MG63 (cell line): ENCODE measurements at regions not wholly inside any gene's neighbourhood (a gene's known extent, or its start where the extent isn't known, plus 50 kb on each side); places are given as distances from the start of the nearest gene placed in this dataset.
"Not testable (repeated sequence)": the region's sequence is repeated elsewhere in the genome, so short reads cannot be mapped to it uniquely, and the experiment has no call there.

Source experiments
- DNase-seq: peaks from one replicate; pipeline ENCODE4 v3.0.0-alpha.2; 2020
- H3K27me3 ChIP-seq: fragments of 250-450 bp; sonication (Bioruptor Pico); 2 replicates; pipeline ENCODE4 v1.5.1; 2020; ENCODE audit warnings: mild to moderate bottlenecking, moderate library complexity
- H3K36me3 ChIP-seq: fragments of 250-450 bp; sonication (Bioruptor Pico); 2 replicates; pipeline ENCODE4 v1.5.1; 2020; ENCODE audit warnings: mild to moderate bottlenecking, moderate library complexity
- H3K4me3 ChIP-seq: fragments of 250-450 bp; sonication (Bioruptor Pico); 2 replicates; pipeline ENCODE4 v1.5.1; 2020; ENCODE audit warnings: mild to moderate bottlenecking, moderate library complexity
- H3K9me3 ChIP-seq: fragments of 250-450 bp; sonication (Bioruptor Pico); 2 replicates; pipeline ENCODE4 v1.5.1; 2020; ENCODE audit warnings: mild to moderate bottlenecking, moderate library complexity

GRCh38 chr4:1530356-1530755 is 124.1 kb upstream of the NKX1-1 start:
- peaks cover 14% of the 10 kb centered on the region; the same call in 1 of the 2 replicates for H3K27me3 ChIP-seq
- no peak overlapping the region for H3K4me3 ChIP-seq
- no peaks in the 10 kb centered on the region for H3K36me3 ChIP-seq
- DNase-seq = no peak
- H3K9me3 ChIP-seq = no peaks in the 10 kb centered on the region

DNA sequence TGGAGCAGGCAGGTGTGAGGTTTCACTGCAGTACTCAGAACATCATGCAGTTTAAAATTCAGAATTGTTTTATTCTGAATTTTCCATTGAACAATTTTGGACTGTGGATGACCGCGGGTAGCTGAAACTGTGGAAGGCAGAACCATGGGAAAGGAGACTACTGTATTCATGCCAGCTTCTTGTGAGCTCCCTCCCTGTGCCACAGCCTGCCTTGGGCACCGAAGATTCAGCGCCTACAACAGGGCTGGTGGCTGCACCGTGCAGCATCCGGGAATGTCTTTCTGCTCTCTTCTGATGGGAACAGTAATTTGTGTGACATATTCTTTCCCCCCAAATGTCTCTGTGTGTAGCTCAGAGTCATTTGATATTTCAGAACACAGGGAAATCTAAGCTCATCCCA is 118.5 kb upstream of the NKX1-1 start:
- Histone ChIP-seq H3K36me3 (no peaks in the 10 kb centered on the region), H3K27me3 (peaks cover 11% of the 10 kb centered on the region; the same call in 1 of the 2 replicates), H3K9me3 (no peaks in the 10 kb centered on the region), H3K4me3 (no peak overlapping the region)
- no peak for DNase-seq

- H3K4me3 ChIP-seq = no peak overlapping the region
- peak; percentile 31 for DNase-seq
- no peaks in the 10 kb centered on the region for H3K9me3 ChIP-seq
- H3K36me3 ChIP-seq = no peaks in the 10 kb centered on the region
- 0 out of 2 replicates have a peak, but pooled peaks cover 7% of the 10 kb centered on the region for H3K27me3 ChIP-seq
These were observed 117.8 kb upstream of the NKX1-1 start for GRCh38 chr4:1523907-1524636.

DNA sequence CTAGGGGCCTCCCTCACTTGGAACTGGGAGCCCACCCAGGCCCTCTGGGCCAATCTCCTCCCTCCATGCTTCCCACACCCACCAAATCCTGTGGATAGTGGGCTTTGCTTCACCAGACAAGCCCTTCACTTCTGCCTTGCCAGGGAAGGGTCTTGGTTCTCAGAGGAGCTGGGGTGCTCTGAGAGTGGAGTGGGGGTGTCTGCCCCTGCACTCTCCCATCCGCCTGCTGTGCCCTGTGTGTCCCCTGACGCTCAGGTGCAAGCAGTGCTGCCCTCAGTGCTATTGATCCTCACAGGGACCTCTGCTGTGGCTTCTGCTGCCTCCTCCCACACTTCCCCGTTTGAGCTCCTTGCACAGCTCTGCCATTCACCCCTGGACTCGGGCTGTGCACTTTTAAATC is 117.3 kb upstream of the NKX1-1 start:
- H3K4me3 ChIP-seq = no peak overlapping the region
- no peak for DNase-seq
- H3K36me3 ChIP-seq = no peaks in the 10 kb centered on the region
- no peaks in the 10 kb centered on the region for H3K9me3 ChIP-seq
- 0 out of 2 replicates have a peak, but pooled peaks cover 7% of the 10 kb centered on the region for H3K27me3 ChIP-seq

DNA sequence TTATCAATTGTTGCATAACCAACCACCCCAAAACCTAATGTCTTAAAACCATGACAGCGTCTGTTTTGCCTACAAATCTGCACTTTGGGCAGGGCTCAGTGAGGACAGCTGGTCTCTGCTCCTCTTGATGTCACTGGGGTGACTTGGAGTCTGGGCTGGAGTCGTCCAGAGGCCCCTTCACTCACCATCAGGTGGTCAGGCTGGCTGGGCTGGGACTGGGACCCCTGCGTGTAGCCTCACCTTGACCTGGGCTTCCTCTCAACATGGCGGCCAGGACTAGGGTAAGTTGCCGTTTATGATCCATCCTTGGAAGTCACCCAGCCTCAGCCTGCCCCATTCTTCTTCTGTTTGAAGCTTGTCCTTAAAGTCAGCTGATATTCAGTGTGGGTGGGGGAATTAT is 116.8 kb upstream of the NKX1-1 start:
- no peak for DNase-seq
- Histone ChIP-seq H3K4me3 (no peak overlapping the region), H3K36me3 (no peaks in the 10 kb centered on the region), H3K27me3 (0 out of 2 replicates have a peak, but pooled peaks cover 5% of the 10 kb centered on the region), H3K9me3 (no peaks in the 10 kb centered on the region)

GRCh38 chr4:1522606-1523005 is 116.4 kb upstream of the NKX1-1 start:
- DNase-seq = no peak
- Histone ChIP-seq H3K9me3 (no peaks in the 10 kb centered on the region), H3K27me3 (0 out of 2 replicates have a peak, but pooled peaks cover 4% of the 10 kb centered on the region), H3K36me3 (no peaks in the 10 kb centered on the region), H3K4me3 (no peak overlapping the region)

DNA sequence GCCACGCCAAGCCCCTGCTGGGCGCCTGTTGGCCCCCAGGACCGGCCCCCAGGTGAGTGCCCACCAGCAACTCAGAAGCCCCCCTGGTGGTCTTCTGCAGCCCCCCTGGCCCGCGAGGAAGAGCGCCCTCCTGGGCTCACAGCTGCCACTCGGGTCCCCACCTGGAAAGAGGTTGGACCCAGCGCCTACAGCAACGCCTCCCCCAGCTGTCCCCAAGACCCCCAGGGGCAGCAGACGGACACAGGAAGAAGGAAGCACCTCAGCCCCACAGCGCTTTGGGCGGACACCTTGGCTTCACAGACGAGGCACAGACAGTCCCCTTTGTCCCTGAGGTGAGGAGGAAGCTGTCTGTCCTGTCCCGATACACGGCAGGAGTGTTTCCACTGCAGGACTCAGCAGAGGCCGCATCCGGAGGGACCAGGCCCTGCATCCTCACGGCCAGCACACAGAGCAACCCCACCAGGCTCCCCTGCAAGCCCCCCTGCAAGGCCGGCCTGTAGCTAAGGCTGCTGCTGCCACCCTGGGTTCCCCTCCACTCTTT is 115.6 kb upstream of the NKX1-1 start:
- no peaks in the 10 kb centered on the region for H3K9me3 ChIP-seq
- H3K36me3 ChIP-seq = no peaks in the 10 kb centered on the region
- H3K27me3 ChIP-seq = no peaks in the 10 kb centered on the region
- H3K4me3 ChIP-seq = no peak overlapping the region
- DNase-seq = no peak

- H3K27me3 ChIP-seq, H3K36me3 ChIP-seq, H3K4me3 ChIP-seq, DNase-seq, H3K9me3 ChIP-seq: not testable (repeated sequence)
These were observed 114.7 kb upstream of the NKX1-1 start for GRCh38 chr4:1520795-1521576.

DNA sequence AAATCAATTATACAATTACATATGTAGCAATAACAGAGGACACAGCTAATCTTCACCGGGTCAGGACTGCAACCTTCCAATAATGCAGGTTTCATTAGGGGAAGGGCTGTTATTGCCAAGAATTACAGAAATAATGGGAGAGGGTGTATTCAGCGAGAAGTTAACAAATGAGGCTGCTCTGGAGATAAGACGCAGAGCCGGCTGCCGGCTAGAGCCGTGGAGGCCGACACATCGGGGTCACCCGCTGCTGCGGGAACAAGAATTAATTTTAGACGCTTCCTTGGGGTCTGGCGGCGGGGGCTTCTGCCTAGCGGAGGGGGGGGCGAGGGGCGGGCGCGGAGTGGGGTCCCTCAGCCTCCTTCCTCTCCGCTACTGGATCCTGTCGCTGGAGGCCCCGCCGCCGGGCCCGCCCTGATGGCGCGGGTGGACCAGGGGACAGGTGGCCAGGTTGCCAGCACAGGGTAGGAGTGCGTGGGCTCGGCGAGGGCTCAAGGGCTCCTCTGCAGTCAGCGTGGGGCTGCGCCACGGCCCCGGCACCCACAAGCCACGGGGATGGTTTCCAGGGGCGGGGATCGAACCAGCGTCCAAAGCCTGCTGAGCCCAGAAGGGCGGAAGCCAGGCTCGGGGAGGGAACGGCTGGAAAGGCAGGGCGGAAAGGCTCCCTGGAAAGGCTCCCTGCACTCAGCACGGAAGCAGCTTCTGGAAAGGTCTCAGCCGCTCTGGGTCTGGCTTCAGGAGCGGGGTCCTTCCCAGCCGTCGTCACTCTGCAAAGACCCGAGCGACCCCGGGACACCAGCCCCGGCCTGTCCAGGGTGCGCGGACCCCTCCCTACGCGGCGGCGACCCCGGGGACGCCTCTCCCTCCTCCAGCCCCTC is 113.8 kb upstream of the NKX1-1 start:
- no peaks in the 10 kb centered on the region for H3K36me3 ChIP-seq
- peak overlapping the region; percentile 29 for H3K4me3 ChIP-seq
- no peaks in the 10 kb centered on the region for H3K27me3 ChIP-seq
- DNase-seq = peak; percentile 32
- no peaks in the 10 kb centered on the region for H3K9me3 ChIP-seq

- Histone ChIP-seq H3K27me3 (no peaks in the 10 kb centered on the region), H3K4me3 (no peak overlapping the region), H3K9me3 (no peaks in the 10 kb centered on the region), H3K36me3 (no peaks in the 10 kb centered on the region)
- DNase-seq = no peak
These were observed 112.9 kb upstream of the NKX1-1 start for GRCh38 chr4:1518997-1519700.

- H3K36me3 ChIP-seq = no peaks in the 10 kb centered on the region
- no peak overlapping the region for H3K4me3 ChIP-seq
- DNase-seq = no peak
- no peaks in the 10 kb centered on the region for H3K9me3 ChIP-seq
- H3K27me3 ChIP-seq = no peaks in the 10 kb centered on the region
These were observed 111.6 kb upstream of the NKX1-1 start for GRCh38 chr4:1517592-1518411.

DNA sequence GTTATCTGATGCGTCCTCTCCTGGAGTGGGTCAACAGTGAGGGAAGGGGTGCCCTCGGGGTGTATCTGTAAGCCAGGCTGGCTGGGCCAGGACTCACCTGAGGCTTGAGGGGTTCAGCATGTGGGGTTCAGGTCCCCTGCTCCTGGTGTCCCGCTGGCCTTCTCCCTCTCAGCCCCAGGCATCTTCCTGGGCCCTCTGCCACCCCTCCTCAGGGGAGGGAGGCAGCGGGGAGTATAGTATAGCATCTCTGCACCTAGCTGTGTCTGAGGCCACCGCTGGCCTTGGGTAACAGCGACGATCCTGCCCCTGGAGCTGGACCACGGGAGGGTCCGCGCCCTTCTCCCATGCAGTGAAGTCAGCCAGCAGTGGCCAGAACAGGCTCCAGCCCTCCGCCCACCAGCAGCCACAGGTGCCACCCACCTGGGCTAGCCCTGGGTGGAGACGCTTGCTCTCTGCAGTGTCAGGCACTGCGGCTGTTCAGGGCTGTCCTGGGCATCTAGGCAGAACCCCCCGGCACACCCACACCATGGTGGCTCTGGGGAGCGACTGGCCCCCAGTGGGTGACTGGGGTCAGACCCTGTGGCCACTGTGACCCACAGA is 110.7 kb upstream of the NKX1-1 start:
- no peaks in the 10 kb centered on the region for H3K9me3 ChIP-seq
- no peaks in the 10 kb centered on the region for H3K36me3 ChIP-seq
- no peak overlapping the region for H3K4me3 ChIP-seq
- H3K27me3 ChIP-seq = no peaks in the 10 kb centered on the region
- no peak for DNase-seq

GRCh38 chr4:1516261-1516660 is 110.0 kb upstream of the NKX1-1 start:
- Histone ChIP-seq H3K36me3 (no peaks in the 10 kb centered on the region), H3K4me3 (no peak overlapping the region), H3K27me3 (no peaks in the 10 kb centered on the region), H3K9me3 (no peaks in the 10 kb centered on the region)
- no peak for DNase-seq

GRCh38 chr4:1515763-1516162 is 109.5 kb upstream of the NKX1-1 start:
- Histone ChIP-seq H3K27me3 (no peaks in the 10 kb centered on the region), H3K9me3 (no peaks in the 10 kb centered on the region), H3K36me3 (no peaks in the 10 kb centered on the region), H3K4me3 (no peak overlapping the region)
- no peak for DNase-seq

DNA sequence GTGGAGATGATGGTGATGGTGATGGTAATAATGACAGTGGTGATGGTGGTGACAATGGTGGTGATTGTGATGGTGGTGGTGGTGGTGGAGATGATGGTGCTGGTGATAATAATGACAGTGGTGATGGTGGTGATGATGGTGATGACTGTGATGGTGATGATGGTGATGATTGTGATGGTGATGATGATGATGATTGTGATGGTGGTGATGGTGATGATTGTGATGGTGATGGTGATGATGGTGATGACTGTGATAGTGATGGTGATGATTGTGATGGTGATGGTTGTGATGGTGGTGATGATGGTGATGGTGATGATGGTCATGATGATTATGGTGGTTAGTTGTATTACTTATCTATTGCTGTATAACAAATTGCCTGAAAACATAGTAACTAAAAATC is 108.9 kb upstream of the NKX1-1 start:
- H3K4me3 ChIP-seq = no peak overlapping the region
- no peaks in the 10 kb centered on the region for H3K9me3 ChIP-seq
- no peaks in the 10 kb centered on the region for H3K27me3 ChIP-seq
- no peaks in the 10 kb centered on the region for H3K36me3 ChIP-seq
- no peak for DNase-seq
